ENCODE measurements at regions not wholly inside any gene's neighbourhood (a gene's known extent, or its start where the extent isn't known, plus 50 kb on each side); places are given as distances from the start of the nearest gene placed in this dataset.
A peak's percentile ranks its signal among the peaks of the same experiment; 100 is the strongest.

DNA sequence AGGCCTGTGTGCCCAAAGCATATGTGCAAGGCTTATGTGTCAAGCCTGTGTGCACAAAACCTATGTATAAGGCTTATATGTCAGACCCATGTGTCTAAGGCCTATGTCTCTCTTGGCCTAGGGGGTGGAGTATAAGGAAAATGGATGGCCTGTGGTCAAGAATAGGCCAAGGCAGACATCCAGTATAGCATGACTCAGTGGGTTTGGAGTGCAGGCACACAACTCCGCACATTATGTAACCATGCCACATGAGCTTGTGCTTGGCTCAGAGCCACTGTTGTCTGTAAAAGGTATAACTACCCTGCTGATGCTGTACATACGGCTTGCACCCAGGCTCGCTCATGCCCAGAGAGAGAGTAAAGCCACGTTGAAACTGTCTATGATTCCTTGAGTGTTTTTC lies 626.4 kb upstream of the NUDT12 start:
- no peak overlapping the region for H3K4me3 ChIP-seq (replicated peaks; ENCODE audit: low read depth, low read length)
- TF ChIP-seq, protein P1, sequence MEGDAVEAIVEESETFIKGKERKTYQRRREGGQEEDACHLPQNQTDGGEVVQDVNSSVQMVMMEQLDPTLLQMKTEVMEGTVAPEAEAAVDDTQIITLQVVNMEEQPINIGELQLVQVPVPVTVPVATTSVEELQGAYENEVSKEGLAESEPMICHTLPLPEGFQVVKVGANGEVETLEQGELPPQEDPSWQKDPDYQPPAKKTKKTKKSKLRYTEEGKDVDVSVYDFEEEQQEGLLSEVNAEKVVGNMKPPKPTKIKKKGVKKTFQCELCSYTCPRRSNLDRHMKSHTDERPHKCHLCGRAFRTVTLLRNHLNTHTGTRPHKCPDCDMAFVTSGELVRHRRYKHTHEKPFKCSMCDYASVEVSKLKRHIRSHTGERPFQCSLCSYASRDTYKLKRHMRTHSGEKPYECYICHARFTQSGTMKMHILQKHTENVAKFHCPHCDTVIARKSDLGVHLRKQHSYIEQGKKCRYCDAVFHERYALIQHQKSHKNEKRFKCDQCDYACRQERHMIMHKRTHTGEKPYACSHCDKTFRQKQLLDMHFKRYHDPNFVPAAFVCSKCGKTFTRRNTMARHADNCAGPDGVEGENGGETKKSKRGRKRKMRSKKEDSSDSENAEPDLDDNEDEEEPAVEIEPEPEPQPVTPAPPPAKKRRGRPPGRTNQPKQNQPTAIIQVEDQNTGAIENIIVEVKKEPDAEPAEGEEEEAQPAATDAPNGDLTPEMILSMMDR (IDR thresholded peaks at IDR 0.05; ENCODE audit: low read depth, low read length, missing control alignments): no peak
- no peak for DNase-seq (ENCODE audit: extremely low read depth, low read depth)

DNA sequence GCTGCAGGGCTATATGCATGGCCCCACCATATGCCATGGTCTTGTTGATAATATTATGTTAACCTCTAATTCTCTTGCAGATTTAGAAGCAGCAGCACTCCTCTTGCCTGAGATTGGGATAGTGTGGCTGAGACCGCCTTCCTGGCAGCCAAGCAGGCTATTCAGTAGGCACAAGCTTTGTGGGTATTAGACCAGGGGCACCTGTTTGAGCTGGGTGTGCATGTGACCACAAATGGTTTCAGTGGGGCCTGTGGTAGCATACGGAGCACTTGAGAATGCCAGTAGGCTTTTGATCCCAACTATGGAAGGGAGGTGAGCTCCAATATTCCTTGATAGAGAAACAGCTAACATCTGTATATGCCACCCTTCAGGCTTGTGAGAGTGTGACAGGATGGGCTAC lies 625.1 kb upstream of the NUDT12 start:
- DNase-seq (ENCODE audit: extremely low read depth, low read depth): no peak
- TF ChIP-seq, protein P1 (IDR thresholded peaks at IDR 0.05; ENCODE audit: low read depth, low read length, missing control alignments): no peak
- no peak overlapping the region for H3K4me3 ChIP-seq (replicated peaks; ENCODE audit: low read depth, low read length)

DNA sequence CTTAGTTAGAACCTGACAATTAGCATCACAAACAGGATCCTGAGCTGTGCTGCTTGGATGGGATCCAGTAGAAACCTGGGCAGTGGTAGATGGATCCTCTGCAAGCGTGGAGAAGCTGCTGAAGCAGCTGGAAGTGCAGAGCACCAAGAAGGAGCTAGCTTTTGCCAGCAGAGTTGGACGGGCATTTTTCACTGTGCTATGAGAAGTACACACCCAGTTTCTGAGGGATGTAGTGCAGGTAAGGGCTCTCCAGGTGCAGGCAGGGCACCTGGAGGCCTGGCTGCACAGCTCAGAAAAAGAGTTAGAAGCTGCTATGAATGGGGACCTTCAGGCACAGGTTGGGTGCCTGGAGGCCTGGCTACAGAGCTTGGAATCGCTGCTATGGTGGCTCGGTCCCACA lies 623.9 kb upstream of the NUDT12 start:
- TF ChIP-seq, protein P1 (IDR thresholded peaks at IDR 0.05; ENCODE audit: low read depth, low read length, missing control alignments): no peak

DNA sequence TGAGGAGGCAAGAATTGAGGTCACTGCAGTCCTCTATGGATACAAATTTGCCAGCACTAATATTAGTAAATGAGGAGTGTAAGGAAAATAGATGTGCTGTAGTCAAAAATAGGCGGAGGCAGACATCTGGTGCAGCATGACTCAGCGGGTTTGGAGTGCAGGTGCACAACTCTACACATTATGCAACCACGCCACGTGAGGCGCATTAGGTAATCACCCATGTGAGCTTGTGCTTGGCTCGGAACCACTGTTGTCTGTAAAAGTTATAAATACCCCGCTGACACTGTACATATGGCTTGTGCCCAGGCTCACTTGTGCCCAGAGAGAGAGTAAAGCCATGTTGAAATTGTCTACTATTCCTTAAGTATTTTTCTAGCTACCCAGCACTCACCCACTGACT lies 623.5 kb upstream of the NUDT12 start:
- no peak overlapping the region for H3K4me3 ChIP-seq (replicated peaks; ENCODE audit: low read depth, low read length)
- TF ChIP-seq, protein P1 (IDR thresholded peaks at IDR 0.05; ENCODE audit: low read depth, low read length, missing control alignments): no peak
- DNase-seq (ENCODE audit: extremely low read depth, low read depth): no peak

More for the DNA sequence above, 623.9 kb upstream of the NUDT12 start:
- no peak overlapping the region for H3K4me3 ChIP-seq (replicated peaks; ENCODE audit: low read depth, low read length)
- DNase-seq (ENCODE audit: extremely low read depth, low read depth): no peak

DNA sequence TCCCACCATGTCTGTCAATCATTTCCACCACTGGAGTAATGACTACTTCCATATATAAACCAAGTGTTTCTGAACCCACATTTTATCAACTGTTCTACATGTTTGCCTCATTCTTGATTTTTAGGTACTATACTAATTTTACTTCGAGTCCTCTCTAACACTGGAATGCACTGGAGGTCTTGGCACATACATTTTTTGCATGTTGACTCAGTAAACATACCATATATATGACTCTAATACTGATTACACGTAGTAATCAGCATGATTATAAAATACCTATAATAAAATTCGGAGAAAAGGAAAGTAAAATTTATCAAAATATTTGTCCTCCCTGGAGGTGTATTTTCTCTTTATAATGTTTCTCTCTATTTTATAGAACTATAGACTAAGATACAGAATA lies 621.7 kb upstream of the NUDT12 start:
- H3K4me3 ChIP-seq (replicated peaks; ENCODE audit: low read depth, low read length): no peak overlapping the region
- TF ChIP-seq, protein P1 (IDR thresholded peaks at IDR 0.05; ENCODE audit: low read depth, low read length, missing control alignments): no peak
- no peak for DNase-seq (ENCODE audit: extremely low read depth, low read depth)

DNA sequence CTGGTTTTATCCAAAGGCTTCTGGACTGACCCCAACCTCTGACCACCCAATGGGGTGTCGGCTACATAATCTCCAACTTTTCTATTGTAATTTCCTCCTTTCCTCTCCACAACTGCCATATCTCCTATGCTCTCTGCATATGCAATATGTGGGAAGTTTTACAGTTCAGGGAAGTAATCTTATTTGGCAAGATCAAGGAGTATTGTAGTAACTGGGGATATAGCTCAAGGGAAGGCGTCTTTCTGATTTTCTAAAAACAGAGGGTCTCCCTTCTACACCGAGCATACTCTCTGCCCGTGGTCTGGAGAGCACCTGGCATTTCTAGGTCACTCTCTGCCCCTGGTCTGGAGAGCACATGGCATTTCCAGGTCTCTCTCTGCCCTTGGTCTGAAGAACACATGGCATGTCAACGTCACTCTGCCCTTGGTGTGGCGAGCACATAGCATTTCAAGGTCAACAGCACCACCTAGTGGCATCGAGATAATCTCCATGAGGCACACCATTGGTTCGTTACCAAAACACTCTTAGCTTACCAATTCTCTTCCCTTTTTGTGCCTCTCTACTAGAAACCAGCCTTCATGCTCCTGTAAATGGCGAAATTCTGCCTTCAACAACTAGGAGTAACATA lies 616.4 kb upstream of the NUDT12 start:
- TF ChIP-seq, protein P1 (IDR thresholded peaks at IDR 0.05; ENCODE audit: low read depth, low read length, missing control alignments): peak; percentile 34
- DNase-seq (ENCODE audit: extremely low read depth, low read depth): no peak
- H3K4me3 ChIP-seq (replicated peaks; ENCODE audit: low read depth, low read length): no peak overlapping the region

DNA sequence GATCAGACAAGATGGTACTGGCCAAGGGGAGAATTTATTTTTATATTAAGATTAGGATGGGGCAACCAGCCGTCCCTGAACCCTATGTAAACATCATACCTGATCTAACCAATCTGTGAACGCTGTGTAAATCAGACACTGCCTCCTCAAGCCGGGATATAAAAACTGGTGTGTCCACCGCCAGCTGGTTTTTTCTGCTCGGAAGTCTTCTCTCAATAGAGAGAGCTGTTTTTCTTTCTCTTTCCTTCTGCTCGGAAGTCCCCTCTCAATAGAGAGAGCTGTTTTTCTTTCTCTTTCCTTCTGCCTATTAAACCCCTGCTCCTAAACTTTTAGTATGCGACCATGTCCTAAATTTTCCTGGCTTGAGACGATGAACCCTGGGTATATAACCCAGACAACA lies 615.5 kb upstream of the NUDT12 start:
- TF ChIP-seq, protein P1 (IDR thresholded peaks at IDR 0.05; ENCODE audit: low read depth, low read length, missing control alignments): no peak
- no peak for DNase-seq (ENCODE audit: extremely low read depth, low read depth)
- H3K4me3 ChIP-seq (replicated peaks; ENCODE audit: low read depth, low read length): no peak overlapping the region

Measured in HFF-Myc (cell line).